HFF-Myc (cell line): ENCODE measurements at regions not wholly inside any gene's neighbourhood (a gene's known extent, or its start where the extent isn't known, plus 50 kb on each side); places are given as distances from the start of the nearest gene placed in this dataset.

Source experiments
- DNase-seq: peaks from one replicate; pipeline ENCODE4 v3.0.0-alpha.2; 2011; ENCODE audit warnings: low read depth; ENCODE audit errors: extremely low read depth
- H3K4me3 ChIP-seq: replicated peaks from 2 replicates; pipeline ENCODE4 v1.5.1; 2011; ENCODE audit warnings: low read depth, mild to moderate bottlenecking, control low read depth, low read length
- TF ChIP-seq, protein P1 (sequence below): IDR thresholded peaks from 2 replicates; pipeline ENCODE4 v1.5.1; 2012; ENCODE audit warnings: mild to moderate bottlenecking, low read depth, low read length, control low read depth; ENCODE audit errors: missing control alignments

GRCh38 chr13:68759617-68760016, 1348.0 kb upstream of the ATXN8OS start:
- no peak overlapping the region for H3K4me3 ChIP-seq
- TF ChIP-seq, protein P1, sequence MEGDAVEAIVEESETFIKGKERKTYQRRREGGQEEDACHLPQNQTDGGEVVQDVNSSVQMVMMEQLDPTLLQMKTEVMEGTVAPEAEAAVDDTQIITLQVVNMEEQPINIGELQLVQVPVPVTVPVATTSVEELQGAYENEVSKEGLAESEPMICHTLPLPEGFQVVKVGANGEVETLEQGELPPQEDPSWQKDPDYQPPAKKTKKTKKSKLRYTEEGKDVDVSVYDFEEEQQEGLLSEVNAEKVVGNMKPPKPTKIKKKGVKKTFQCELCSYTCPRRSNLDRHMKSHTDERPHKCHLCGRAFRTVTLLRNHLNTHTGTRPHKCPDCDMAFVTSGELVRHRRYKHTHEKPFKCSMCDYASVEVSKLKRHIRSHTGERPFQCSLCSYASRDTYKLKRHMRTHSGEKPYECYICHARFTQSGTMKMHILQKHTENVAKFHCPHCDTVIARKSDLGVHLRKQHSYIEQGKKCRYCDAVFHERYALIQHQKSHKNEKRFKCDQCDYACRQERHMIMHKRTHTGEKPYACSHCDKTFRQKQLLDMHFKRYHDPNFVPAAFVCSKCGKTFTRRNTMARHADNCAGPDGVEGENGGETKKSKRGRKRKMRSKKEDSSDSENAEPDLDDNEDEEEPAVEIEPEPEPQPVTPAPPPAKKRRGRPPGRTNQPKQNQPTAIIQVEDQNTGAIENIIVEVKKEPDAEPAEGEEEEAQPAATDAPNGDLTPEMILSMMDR = no peak
- DNase-seq = no peak

DNA sequence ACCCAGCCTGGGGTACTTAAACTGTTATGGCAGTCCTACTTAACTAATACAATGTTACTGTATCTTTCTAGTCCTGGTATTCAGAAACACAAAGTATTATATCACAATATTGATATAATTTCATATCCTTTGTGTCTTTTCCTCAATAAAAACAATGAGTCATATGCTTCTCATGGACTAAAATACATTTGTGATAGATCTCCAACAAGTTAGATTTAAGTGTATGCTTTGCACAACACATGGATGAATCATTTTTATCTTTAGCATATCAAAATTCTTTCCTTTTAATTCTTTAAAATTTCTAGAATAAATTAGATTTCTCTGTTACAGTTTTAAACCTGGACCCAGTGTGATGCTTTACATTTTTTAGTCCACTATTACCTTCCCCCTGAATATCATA, 1357.8 kb upstream of the ATXN8OS start:
- no peak overlapping the region for H3K4me3 ChIP-seq
- TF ChIP-seq, protein P1 = no peak
- no peak for DNase-seq

- TF ChIP-seq, protein P1 = no peak
- DNase-seq = no peak
- H3K4me3 ChIP-seq = no peak overlapping the region
Observed at GRCh38 chr13:68748038-68748437, 1359.6 kb upstream of the ATXN8OS start.

DNA sequence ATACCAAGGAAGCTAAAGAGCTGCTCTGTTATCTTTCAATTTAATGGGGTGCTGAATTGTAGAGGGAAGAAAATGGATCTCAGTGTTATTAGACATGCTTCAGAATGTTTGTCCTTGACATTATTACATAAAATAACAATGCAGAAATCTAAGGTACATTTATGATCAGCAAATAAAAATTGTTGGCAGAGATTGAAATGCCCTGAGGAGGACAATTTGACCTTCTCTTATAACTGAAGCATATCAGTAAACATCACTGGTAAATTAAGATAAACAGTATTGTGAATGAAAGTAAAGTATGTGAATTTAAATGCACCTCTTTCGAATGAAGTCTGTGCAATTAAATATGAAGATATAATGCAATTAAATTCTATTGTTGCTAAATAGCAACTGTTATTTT, 1362.1 kb upstream of the ATXN8OS start:
- H3K4me3 ChIP-seq = no peak overlapping the region
- TF ChIP-seq, protein P1 = no peak
- no peak for DNase-seq

DNA sequence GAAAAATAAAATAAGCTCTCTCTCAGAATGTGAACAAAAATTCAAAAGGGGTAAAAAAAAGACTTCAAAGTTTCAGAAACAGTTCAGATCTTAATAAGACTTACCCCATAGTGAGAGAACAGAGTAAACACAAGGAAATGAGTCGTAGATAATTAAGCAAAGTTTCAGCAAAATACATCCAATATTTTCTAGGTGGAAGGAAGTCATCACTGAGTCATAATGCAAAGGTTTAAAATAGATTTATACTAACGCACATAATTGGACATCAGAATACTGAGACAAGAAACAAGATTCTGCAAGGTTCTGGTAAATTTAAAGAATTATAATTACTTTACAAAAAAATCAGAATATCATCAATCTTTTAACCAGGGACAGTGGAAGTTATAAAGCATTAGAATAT, 1370.7 kb upstream of the ATXN8OS start:
- H3K4me3 ChIP-seq = no peak overlapping the region
- TF ChIP-seq, protein P1 = no peak
- DNase-seq = no peak

GRCh38 chr13:68727798-68728197, 1379.8 kb upstream of the ATXN8OS start:
- TF ChIP-seq, protein P1 = no peak
- DNase-seq = no peak

GRCh38 chr13:68727165-68727564, 1380.5 kb upstream of the ATXN8OS start:
- no peak for DNase-seq
- H3K4me3 ChIP-seq = no peak overlapping the region
- TF ChIP-seq, protein P1 = no peak

More at GRCh38 chr13:68727798-68728197, 1379.8 kb upstream of the ATXN8OS start:
- H3K4me3 ChIP-seq = no peak overlapping the region
